CD4-positive, alpha-beta T cell treated with Interleukin-6 at 100 ng/mL for 8 hours (primary cell): ENCODE measurements at regions not wholly inside any gene's neighbourhood (a gene's known extent, or its start where the extent isn't known, plus 50 kb on each side); places are given as distances from the start of the nearest gene placed in this dataset.
"Not testable (repeated sequence)": the region's sequence is repeated elsewhere in the genome, so short reads cannot be mapped to it uniquely, and the experiment has no call there.

Experiments
- DNase-seq: peaks from one replicate; pipeline ENCODE4 v3.0.0-alpha.2; 2020; ENCODE audit warnings: mixed read lengths, low spot score

GRCh38 chr12:90611048-90611447 lies 343.9 kb downstream of the CCER1 start:
- no peak for DNase-seq

GRCh38 chr12:90593596-90594295 lies 361.2 kb downstream of the CCER1 start:
- DNase-seq, result no peak

GRCh38 chr12:90589956-90590355 lies 365.0 kb downstream of the CCER1 start:
- DNase-seq, result no peak

GRCh38 chr12:90585640-90586304 lies 369.2 kb downstream of the CCER1 start:
- no peak for DNase-seq

GRCh38 chr12:90576707-90577106 lies 378.3 kb downstream of the CCER1 start:
- no peak for DNase-seq

- no peak for DNase-seq
Observed at GRCh38 chr12:90575995-90576394, 379.0 kb downstream of the CCER1 start.

- DNase-seq, result no peak
Observed at GRCh38 chr12:90574676-90575075, 380.3 kb downstream of the CCER1 start.

GRCh38 chr12:90572778-90573177 lies 382.2 kb downstream of the CCER1 start:
- no peak for DNase-seq

GRCh38 chr12:90569685-90570084 lies 385.3 kb downstream of the CCER1 start:
- no peak for DNase-seq

GRCh38 chr12:90562671-90563070 lies 392.3 kb downstream of the CCER1 start:
- no peak for DNase-seq

- no peak for DNase-seq
Observed at GRCh38 chr12:90548595-90548994, 406.4 kb downstream of the CCER1 start.

GRCh38 chr12:90546511-90546910 lies 408.5 kb downstream of the CCER1 start:
- DNase-seq, result no peak

GRCh38 chr12:90543841-90544240 lies 411.1 kb downstream of the CCER1 start:
- no peak for DNase-seq

GRCh38 chr12:90543374-90543773 lies 411.6 kb downstream of the CCER1 start:
- no peak for DNase-seq

- not testable (repeated sequence) for DNase-seq
Observed at GRCh38 chr12:90542852-90543251, 412.1 kb downstream of the CCER1 start.

- DNase-seq, result not testable (repeated sequence)
Observed at GRCh38 chr12:90533828-90534227, 421.1 kb downstream of the CCER1 start.

- no peak for DNase-seq
Observed at GRCh38 chr12:90520002-90520734, 434.8 kb downstream of the CCER1 start.

GRCh38 chr12:90519285-90519684 lies 435.7 kb downstream of the CCER1 start:
- DNase-seq, result no peak

- no peak for DNase-seq
Observed at GRCh38 chr12:90515199-90516175, 439.5 kb downstream of the CCER1 start.

GRCh38 chr12:90514325-90514724 lies 440.7 kb downstream of the CCER1 start:
- no peak for DNase-seq

- no peak for DNase-seq
Observed at GRCh38 chr12:90512518-90512917, 442.5 kb downstream of the CCER1 start.

- no peak for DNase-seq
Observed at GRCh38 chr12:90510948-90511347, 444.0 kb downstream of the CCER1 start.
